K562 (cell line): ENCODE measurements at regions not wholly inside any gene's neighbourhood (a gene's known extent, or its start where the extent isn't known, plus 50 kb on each side); places are given as distances from the start of the nearest gene placed in this dataset.

Experiments
- ATAC-seq: fragments of 200-7000 bp; cut with Tn5 transposase; 3 replicates; pipeline ENCODE4 v1.9.1; 2020; ENCODE audit warnings: moderate library complexity
- BruUV-seq: library from RNA; stranded (reverse); fragments of 400-500 nt; replicated peaks from 2 replicates; lab custom pipeline; 2021; lab: Mats Ljungman, UMichigan
- CTCF ChIA-PET: fragments of 300-600 bp; formaldehyde crosslinking; extraction: SDS; loops from one replicate; lab custom pipeline; 2021; ENCODE audit warnings: low intra/inter-chr PET ratio; lab: Yijun Ruan, JAX
- POLR2A ChIA-PET: fragments of 300-600, 350-650 bp; sonication (Branson Sonifier 250); formaldehyde crosslinking; extraction: SDS; loops from one replicate; lab custom pipeline; 2021; ENCODE audit warnings: antibody characterized with exemption, inconsistent platforms; lab: Yijun Ruan, JAX
- DNase-seq, 4 experiments: peaks; one replicate each; pipeline versions ENCODE4 v3.0.0 to v3.0.0-alpha.2; 2011 to 2018; ENCODE audit warnings: low spot score in 3 of 4, mixed read lengths in 3 of 4; ENCODE audit errors: extremely low read depth in 1 of 4
- FAIRE-seq: peaks from 2 replicates; lab custom pipeline; 2011; peaks lifted over from hg19 to GRCh38; lab: Jason Lieb, UNC
- H2AFZ ChIP-seq: 2 replicates; pipeline ENCODE4 v1.6.0; 2011; ENCODE audit warnings: low read depth, low read length, control low read depth, inconsistent platforms
- H3K27ac ChIP-seq: fragments of 200-600 bp; 3 replicates; pipeline ENCODE4 v1.8.0; 2011; ENCODE audit warnings: low read depth, mild to moderate bottlenecking, control low read depth, inconsistent platforms, low read length, moderate library complexity, mixed read lengths; ENCODE audit errors: extremely low read depth
- H3K27me3 ChIP-seq, 2 experiments: fragments of 300-600 bp in 1 of 2; 2 replicates in 1 of 2; 3 replicates in 1 of 2; pipeline versions ENCODE4 v1.6.0 to v1.8.0; 2011; ENCODE audit warnings: inconsistent platforms in 2 of 2, low read length in 2 of 2, mild to moderate bottlenecking in 1 of 2, mixed read lengths in 1 of 2, moderate library complexity in 1 of 2; ENCODE audit not compliant: control insufficient read depth in 2 of 2, insufficient read depth in 2 of 2
- H3K36me3 ChIP-seq: fragments of 300-600 bp; 3 replicates; pipeline ENCODE4 v1.8.0; 2011; ENCODE audit warnings: mild to moderate bottlenecking, low read length, inconsistent platforms; ENCODE audit not compliant: control insufficient read depth, insufficient read depth
- H3K4me1 ChIP-seq, 2 experiments: fragments of 200-600 bp in 1 of 2; replicated peaks in 1 of 2; 2 replicates in 1 of 2; 3 replicates in 1 of 2; pipeline versions ENCODE4 v1.5.1 to v1.8.0; 2011; ENCODE audit warnings: inconsistent platforms in 2 of 2, low read length in 2 of 2, mild to moderate bottlenecking in 1 of 2, mixed read lengths in 1 of 2, moderate library complexity in 1 of 2; ENCODE audit not compliant: control insufficient read depth in 2 of 2, insufficient read depth in 2 of 2
- H3K4me2 ChIP-seq: 2 replicates; pipeline ENCODE4 v1.6.1; 2011; ENCODE audit warnings: low read length, control low read depth, inconsistent platforms, mixed read lengths; ENCODE audit not compliant: insufficient read depth
- H3K4me3 ChIP-seq: fragments of 200-600 bp; sonication (generic), shearing (Covaris generic); 2 replicates; pipeline ENCODE4 v1.5.1; 2016; ENCODE audit warnings: control low read depth, inconsistent platforms
- H3K79me2 ChIP-seq: fragments of 200-600 bp; 3 replicates; pipeline ENCODE4 v1.8.0; 2011; ENCODE audit warnings: low read length, inconsistent platforms; ENCODE audit not compliant: control insufficient read depth, insufficient read depth
- H3K9ac ChIP-seq, 2 experiments: 2 replicates each; pipeline versions ENCODE4 v1.6.0 to v1.6.1; 2011; ENCODE audit warnings: low read depth in 2 of 2, low read length in 2 of 2, control low read depth in 1 of 2, inconsistent platforms in 1 of 2, mild to moderate bottlenecking in 1 of 2, mixed read lengths in 1 of 2; ENCODE audit not compliant: insufficient read depth in 1 of 2
- H3K9me1 ChIP-seq: one replicate; pipeline ENCODE4 v1.6.0; 2011; ENCODE audit warnings: inconsistent platforms, mild to moderate bottlenecking, low read length, moderate library complexity; ENCODE audit not compliant: control insufficient read depth, insufficient read depth
- H3K9me3 ChIP-seq: replicated peaks from 2 replicates; pipeline ENCODE4 v1.5.1; 2011; ENCODE audit warnings: low read depth, low read length, inconsistent platforms; ENCODE audit not compliant: control insufficient read depth, insufficient read depth
- H4K20me1 ChIP-seq: replicated peaks from 2 replicates; pipeline ENCODE4 v1.6.1; 2011; ENCODE audit warnings: low read length, inconsistent platforms, mixed read lengths; ENCODE audit not compliant: control insufficient read depth, insufficient read depth
- BACH1 ChIP-seq: fragments of 200-800 bp; sonication (Bioruptor generic); IDR thresholded peaks from 2 replicates; pipeline ENCODE4 v1.6.1; 2016; ENCODE audit warnings: missing genetic modification characterization, missing compliant biosample characterization
- COPS2 ChIP-seq: fragments of 450-650 bp; conservative IDR thresholded peaks from 2 replicates; pipeline ENCODE4 v1.6.1; 2016; ENCODE audit warnings: mild to moderate bottlenecking, moderate library complexity
- CSDE1 ChIP-seq, 2 experiments: fragments of 450-650 bp; IDR thresholded peaks; 2 replicates each; pipeline ENCODE4 v1.6.1; 2016; ENCODE audit warnings: mild to moderate bottlenecking in 1 of 2
- DPF2 ChIP-seq: fragments of 450-650 bp; IDR thresholded peaks from 2 replicates; pipeline ENCODE4 v1.6.1; 2016
- GABPA ChIP-seq: fragments of 200-800 bp; sonication (Bioruptor generic); conservative IDR thresholded peaks from 2 replicates; pipeline ENCODE4 v1.6.1; 2016; ENCODE audit warnings: low read depth, missing genetic modification characterization, missing compliant biosample characterization
- GTF2B ChIP-seq: IDR thresholded peaks from 2 replicates; pipeline ENCODE4 v1.6.1; 2011; ENCODE audit not compliant: insufficient read length; ENCODE audit errors: extremely low read depth
- MAFK ChIP-seq: IDR thresholded peaks from 2 replicates; pipeline ENCODE4 v1.6.1; 2011; ENCODE audit warnings: low read length, improper control_type of control experiment
- MTA3 ChIP-seq: fragments of 450-650 bp; formaldehyde crosslinking; IDR thresholded peaks from 2 replicates; pipeline ENCODE4 v1.6.1; 2017; ENCODE audit warnings: mild to moderate bottlenecking, borderline replicate concordance
- NFIC ChIP-seq: fragments of 450-650 bp; IDR thresholded peaks from 2 replicates; pipeline ENCODE4 v1.6.1; 2017; ENCODE audit warnings: mild to moderate bottlenecking, inconsistent platforms
- PHF21A ChIP-seq: fragments of 450-650 bp; IDR thresholded peaks from 2 replicates; pipeline ENCODE4 v1.6.1; 2017; ENCODE audit warnings: low read depth, borderline replicate concordance
- RFX1 ChIP-seq: fragments of 450-650 bp; IDR thresholded peaks from 2 replicates; pipeline ENCODE4 v1.6.1; 2016; ENCODE audit warnings: mild to moderate bottlenecking, moderate library complexity
- SP1 ChIP-seq: sonication (generic); formaldehyde crosslinking; IDR thresholded peaks from 2 replicates; pipeline ENCODE4 v1.8.1; 2022; ENCODE audit warnings: mild to moderate bottlenecking, missing genetic modification reagents
- SREBF2 ChIP-seq: sonication (generic); formaldehyde crosslinking; IDR thresholded peaks from 2 replicates; pipeline ENCODE4 v1.4.0; 2020; ENCODE audit warnings: mild to moderate bottlenecking, missing genetic modification reagents
- ZFP91 ChIP-seq: sonication (generic); formaldehyde crosslinking; IDR thresholded peaks from 2 replicates; pipeline ENCODE4 v1.8.0; 2022; ENCODE audit warnings: mild to moderate bottlenecking, missing genetic modification reagents
- ZNF311 ChIP-seq: fragments of 250-450 bp; sonication (Bioruptor Pico); IDR thresholded peaks from 2 replicates; pipeline ENCODE4 v1.4.0; 2020; ENCODE audit warnings: mild to moderate bottlenecking, moderate library complexity
- ZNF444 ChIP-seq: fragments of 250-450 bp; sonication (Bioruptor Pico); IDR thresholded peaks from 2 replicates; pipeline ENCODE4 v1.4.0; 2020; ENCODE audit warnings: mild to moderate bottlenecking, moderate library complexity
- ZNF561 ChIP-seq: fragments of 450-650 bp; formaldehyde crosslinking; conservative IDR thresholded peaks from 2 replicates; pipeline ENCODE4 v1.4.0; 2020; ENCODE audit warnings: mild to moderate bottlenecking, moderate library complexity
- WGBS: fragments of 100-300 bp; shearing (Covaris generic); methylation state at CpG from one replicate; pipeline ENCODE4 v1.1.6; 2016; ENCODE audit warnings: low coverage, mixed read lengths; ENCODE audit not compliant: insufficient coverage; ENCODE audit errors: missing lambda C conversion rate; 5-methylcytosine and 5-hydroxymethylcytosine counted together
- in situ Hi-C: fragments of 300-500 bp; cut with MboI; formaldehyde crosslinking; loops from 4 replicates; pipeline ENCODE4 v1.15.0; 2018; ENCODE audit warnings: inconsistent platforms, mixed read lengths
- intact Hi-C: fragments of 100-400 bp; cut with micrococcal nuclease; formaldehyde crosslinking; loops from 2 replicates; pipeline ENCODE4 v1.14.2; 2022
- TF ChIP-seq, protein P1 (sequence below): sonication (generic); formaldehyde crosslinking; IDR thresholded peaks from 2 replicates; pipeline ENCODE4 v1.8.0; 2022; ENCODE audit warnings: missing genetic modification reagents, mild to moderate bottlenecking, borderline replicate concordance
- TF ChIP-seq, protein P2 (sequence below): sonication (generic); formaldehyde crosslinking; IDR thresholded peaks from 2 replicates; pipeline ENCODE4 v1.8.0; 2023; ENCODE audit warnings: mild to moderate bottlenecking, missing genetic modification reagents

DNA sequence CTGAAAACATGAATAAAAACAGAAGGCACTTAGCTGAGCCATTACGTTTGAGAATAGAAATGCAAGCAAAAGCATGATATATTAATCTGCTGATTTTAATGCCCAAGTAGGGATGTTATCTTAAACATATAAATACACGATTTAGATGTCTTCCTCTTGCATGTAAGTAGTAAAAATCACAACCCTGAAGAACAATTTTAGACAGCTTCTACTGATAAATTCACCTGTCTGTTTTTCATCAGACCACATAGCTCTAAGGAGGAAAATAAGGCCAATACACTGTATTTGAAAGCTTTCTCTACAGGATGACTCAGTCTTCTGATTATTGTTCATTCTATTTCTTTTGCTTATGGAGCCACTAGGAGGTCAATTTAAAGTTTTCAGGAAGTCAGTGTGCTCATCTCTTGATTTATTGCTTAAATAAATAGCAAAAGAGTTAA is 210.9 kb upstream of the CHRM2 start:
- Histone ChIP-seq H3K9ac (no peak overlapping the region), H2AFZ (no peak overlapping the region), H3K4me2 (no peak overlapping the region), H3K9me1 (no peaks in the 10 kb centered on the region), H3K79me2 (no peaks in the 10 kb centered on the region), H4K20me1 (no peaks in the 10 kb centered on the region), H3K27ac (no peak overlapping the region), H3K4me1 (no peaks in the 10 kb centered on the region), H3K27me3 (no peaks in the 10 kb centered on the region), H3K9me3 (no peaks in the 10 kb centered on the region), H3K4me3 (no peak overlapping the region), H3K36me3 (no peaks in the 10 kb centered on the region)
- no peak for ATAC-seq
- POLR2A ChIA-PET, result no interaction called here
- intact Hi-C loops, result no loop called here
- 2% methylated on average over 2 of the region's 2 CpGs for WGBS
- in situ Hi-C loops, result no loop called here
- no peak for FAIRE-seq
- no TSS peak for BruUV-seq
- DNase-seq, result no peak
- CTCF ChIA-PET, result no interaction called here
- TF ChIP-seq, protein P1, sequence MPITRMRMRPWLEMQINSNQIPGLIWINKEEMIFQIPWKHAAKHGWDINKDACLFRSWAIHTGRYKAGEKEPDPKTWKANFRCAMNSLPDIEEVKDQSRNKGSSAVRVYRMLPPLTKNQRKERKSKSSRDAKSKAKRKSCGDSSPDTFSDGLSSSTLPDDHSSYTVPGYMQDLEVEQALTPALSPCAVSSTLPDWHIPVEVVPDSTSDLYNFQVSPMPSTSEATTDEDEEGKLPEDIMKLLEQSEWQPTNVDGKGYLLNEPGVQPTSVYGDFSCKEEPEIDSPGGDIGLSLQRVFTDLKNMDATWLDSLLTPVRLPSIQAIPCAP (CRISPR knock-in tag), result no peak
- TF ChIP-seq CSDE1 (IDR thresholded peaks at IDR 0.05), result no peak
- TF ChIP-seq BACH1 (tag), result no peak
- TF ChIP-seq, protein P2, sequence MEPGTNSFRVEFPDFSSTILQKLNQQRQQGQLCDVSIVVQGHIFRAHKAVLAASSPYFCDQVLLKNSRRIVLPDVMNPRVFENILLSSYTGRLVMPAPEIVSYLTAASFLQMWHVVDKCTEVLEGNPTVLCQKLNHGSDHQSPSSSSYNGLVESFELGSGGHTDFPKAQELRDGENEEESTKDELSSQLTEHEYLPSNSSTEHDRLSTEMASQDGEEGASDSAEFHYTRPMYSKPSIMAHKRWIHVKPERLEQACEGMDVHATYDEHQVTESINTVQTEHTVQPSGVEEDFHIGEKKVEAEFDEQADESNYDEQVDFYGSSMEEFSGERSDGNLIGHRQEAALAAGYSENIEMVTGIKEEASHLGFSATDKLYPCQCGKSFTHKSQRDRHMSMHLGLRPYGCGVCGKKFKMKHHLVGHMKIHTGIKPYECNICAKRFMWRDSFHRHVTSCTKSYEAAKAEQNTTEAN, result no peak
- TF ChIP-seq MAFK, result no peak
- TF ChIP-seq ZFP91 (CRISPR knock-in tag), result no peak
- no peak for TF ChIP-seq GABPA (tag)
- no peak for TF ChIP-seq SP1 (CRISPR knock-in tag)
- TF ChIP-seq ZNF561 (CRISPR knock-in tag), result no peak
- no peak for TF ChIP-seq ZNF444 (CRISPR knock-in tag)
- TF ChIP-seq ZNF311 (CRISPR knock-in tag), result no peak
- no peak for TF ChIP-seq MTA3
- no peak for TF ChIP-seq RFX1
- no peak for TF ChIP-seq PHF21A
- no peak for TF ChIP-seq NFIC
- no peak for TF ChIP-seq DPF2
- no peak for TF ChIP-seq GTF2B
- TF ChIP-seq SREBF2 (CRISPR knock-in tag), result no peak
- TF ChIP-seq COPS2, result no peak
